Stimulated activated naive B cell treated with anti-CD40 and anti-IgM and Interleukin-4, amounts not matched to agents 10 μg/mL and 1 μg/mL and 100 μg/mL, for 72 hours (primary cell): ENCODE measurements at regions not wholly inside any gene's neighbourhood (a gene's known extent, or its start where the extent isn't known, plus 50 kb on each side); places are given as distances from the start of the nearest gene placed in this dataset.

ENCODE experiments used
- ATAC-seq, 2 donors: fragments of 150-1000 bp; cut with Tn5 transposase; replicated peaks; 2 replicates each; pipeline ENCODE4 v1.10.0; 2021; ENCODE audit warnings: moderate library complexity in 1 of 2
- DNase-seq: peaks from one replicate; pipeline ENCODE4 v3.0.0; 2021
- H3K27ac Mint-ChIP-seq: one replicate; pipeline ENCODE4 v1.8.0; 2022; ENCODE audit warnings: mild to moderate bottlenecking, mixed read lengths
- H3K27me3 Mint-ChIP-seq, 2 donors: one replicate each; pipeline ENCODE4 v1.8.0; 2022; ENCODE audit warnings: mixed read lengths in 2 of 2
- H3K36me3 Mint-ChIP-seq, 2 donors: one replicate each; pipeline ENCODE4 v1.8.0; 2022; ENCODE audit warnings: mixed read lengths in 2 of 2, mild to moderate bottlenecking in 1 of 2
- H3K4me1 Mint-ChIP-seq, 2 donors: one replicate each; pipeline ENCODE4 v1.8.0; 2022; ENCODE audit warnings: mixed read lengths in 2 of 2, mild to moderate bottlenecking in 1 of 2
- H3K4me3 Mint-ChIP-seq, 2 donors: one replicate each; pipeline ENCODE4 v1.8.0; 2022; ENCODE audit warnings: mild to moderate bottlenecking in 2 of 2, mixed read lengths in 2 of 2, moderate library complexity in 1 of 2
- H3K9me3 Mint-ChIP-seq, 2 donors: one replicate each; pipeline ENCODE4 v1.8.0; 2022; ENCODE audit warnings: mixed read lengths in 2 of 2, mild to moderate bottlenecking in 1 of 2

DNA sequence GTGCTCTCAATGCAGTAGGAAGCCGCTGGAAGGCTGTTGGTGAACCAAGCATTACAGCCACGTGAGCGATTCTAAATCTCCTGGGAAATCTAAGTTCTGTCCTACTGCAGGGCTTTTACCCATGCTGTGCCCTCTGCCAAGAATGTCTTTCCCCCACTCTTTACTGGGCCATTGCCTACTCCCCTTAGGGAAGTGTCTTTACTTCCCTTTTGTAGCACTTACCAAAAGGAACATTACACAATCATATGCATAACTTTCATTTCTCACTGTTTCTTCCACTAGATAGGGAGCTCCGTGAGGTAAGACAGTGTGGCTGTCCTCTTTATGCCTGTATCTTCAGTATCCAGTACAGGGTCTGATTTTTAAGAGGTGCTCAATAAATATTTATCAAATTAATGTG, 241.7 kb upstream of the NR4A3 start:
- H3K36me3 Mint-ChIP-seq: peaks cover 35 to 38% of the 10 kb centered on the region in 2 donors
- peaks cover 45 to 77% of the 10 kb centered on the region in 2 donors for H3K4me1 Mint-ChIP-seq
- DNase-seq (no peak), ATAC-seq (peak; percentile 67 to 71)
- H3K27ac Mint-ChIP-seq: peak overlapping the region; percentile 20
- no peaks in the 10 kb centered on the region for H3K27me3 Mint-ChIP-seq
- H3K9me3 Mint-ChIP-seq: peaks cover 4 to 16% of the 10 kb centered on the region in 2 donors
- no peak overlapping the region for H3K4me3 Mint-ChIP-seq

DNA sequence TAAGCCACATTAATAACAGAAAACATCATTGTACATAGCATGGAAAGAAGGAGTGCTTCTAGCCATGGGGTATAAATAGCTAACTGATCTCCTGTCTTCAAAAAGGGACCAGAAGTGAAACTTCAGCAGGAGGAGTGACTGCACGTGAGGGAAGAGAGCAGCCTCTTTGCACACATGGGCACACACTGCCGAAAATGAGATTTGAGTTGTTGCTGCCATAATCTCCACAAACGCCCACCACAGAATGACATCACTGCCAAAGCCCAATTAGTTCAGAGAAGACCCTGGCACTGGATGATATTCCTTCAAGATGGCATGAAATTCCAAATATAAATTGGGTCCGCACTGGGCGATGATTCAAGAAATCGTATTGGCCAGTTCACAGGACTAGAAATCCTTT, 238.9 kb upstream of the NR4A3 start:
- H3K4me1 Mint-ChIP-seq: peaks cover 38 to 59% of the 10 kb centered on the region in 2 donors
- peak; percentile 73 to 79 for ATAC-seq
- H3K4me3 Mint-ChIP-seq: peak overlapping the region in 1 of 2 donors; percentile 47
- H3K27ac Mint-ChIP-seq: no peak overlapping the region
- DNase-seq: no peak
- H3K36me3 Mint-ChIP-seq: peaks cover 28 to 39% of the 10 kb centered on the region in 2 donors
- peaks cover 4 to 16% of the 10 kb centered on the region in 2 donors for H3K9me3 Mint-ChIP-seq
- no peaks in the 10 kb centered on the region for H3K27me3 Mint-ChIP-seq

DNA sequence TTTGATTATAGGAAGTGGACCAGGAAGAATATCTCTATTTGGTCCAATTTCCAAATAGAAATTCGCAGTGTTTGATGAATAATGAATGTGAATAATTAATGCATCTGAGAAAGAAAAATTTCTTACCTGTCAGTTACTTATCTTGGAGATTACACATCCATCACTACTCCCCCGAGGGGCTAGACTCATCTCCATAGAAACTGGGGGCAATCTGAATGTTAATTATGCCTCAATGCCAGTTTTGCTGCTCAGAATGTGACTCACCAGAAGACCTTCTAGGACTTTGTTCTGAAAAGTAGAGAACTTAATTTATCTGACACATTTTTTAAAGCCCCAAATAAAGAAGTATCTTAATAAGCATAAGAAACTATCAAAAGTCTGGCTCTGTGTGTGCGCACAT, 233.4 kb upstream of the NR4A3 start:
- Mint-ChIP-seq H3K4me3 (no peak overlapping the region), H3K27ac (peak overlapping the region; percentile 9), H3K4me1 (peaks cover 33 to 39% of the 10 kb centered on the region in 2 donors), H3K36me3 (peaks cover 20 to 26% of the 10 kb centered on the region in 2 donors), H3K9me3 (peaks cover 7 to 13% of the 10 kb centered on the region in 2 donors), H3K27me3 (no peaks in the 10 kb centered on the region)
- ATAC-seq (no peak), DNase-seq (no peak)

DNA sequence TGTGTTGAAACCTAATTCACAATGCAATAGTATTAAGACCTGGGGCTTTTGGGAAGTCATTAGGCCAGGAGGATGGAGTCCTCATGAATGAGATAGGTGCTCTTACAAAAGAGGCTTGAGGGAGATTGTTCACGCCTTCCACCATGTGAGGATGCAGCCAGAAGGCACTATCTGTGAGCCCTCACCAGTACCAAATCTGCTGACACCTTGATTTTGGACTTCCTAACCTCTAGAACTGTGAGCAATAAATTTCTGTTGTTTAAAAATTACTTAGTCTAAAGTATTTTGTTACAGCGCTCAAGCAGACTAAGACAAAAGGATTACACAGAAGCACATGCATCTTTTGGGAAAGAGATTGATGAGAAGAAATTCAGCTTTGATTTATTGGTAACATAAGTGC, 232.9 kb upstream of the NR4A3 start:
- ATAC-seq (no peak), DNase-seq (no peak)
- peaks cover 15 to 22% of the 10 kb centered on the region in 2 donors for H3K36me3 Mint-ChIP-seq
- peak overlapping the region; percentile 9 for H3K27ac Mint-ChIP-seq
- H3K9me3 Mint-ChIP-seq: peaks cover 5 to 13% of the 10 kb centered on the region in 2 donors
- H3K27me3 Mint-ChIP-seq: no peaks in the 10 kb centered on the region
- no peak overlapping the region for H3K4me3 Mint-ChIP-seq
- H3K4me1 Mint-ChIP-seq: peaks cover 33 to 39% of the 10 kb centered on the region in 2 donors

DNA sequence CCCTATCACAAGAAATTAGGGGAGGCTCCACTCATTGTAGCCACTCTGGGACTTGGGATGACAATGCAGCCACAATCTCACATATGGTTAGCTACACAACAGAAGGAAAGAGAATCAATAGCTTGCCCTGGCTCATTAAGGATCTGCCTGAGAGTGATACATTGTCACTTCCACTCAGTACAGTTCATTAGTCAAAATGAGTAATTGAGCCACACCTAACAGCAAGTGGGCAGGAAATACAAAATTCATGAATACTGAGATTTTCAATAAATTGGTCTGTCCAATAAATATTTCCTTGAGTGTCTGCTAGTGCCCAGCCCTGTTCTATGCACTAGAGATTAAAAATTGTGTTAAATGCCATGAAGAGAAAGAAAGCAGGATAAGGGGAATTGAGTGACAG, 231.3 kb upstream of the NR4A3 start:
- DNase-seq: no peak
- H3K4me3 Mint-ChIP-seq: peak overlapping the region; percentile 15 to 59
- H3K27me3 Mint-ChIP-seq: no peaks in the 10 kb centered on the region
- peaks cover 40 to 55% of the 10 kb centered on the region in 2 donors for H3K4me1 Mint-ChIP-seq
- ATAC-seq: no peak
- peak overlapping the region; percentile 83 for H3K27ac Mint-ChIP-seq
- H3K36me3 Mint-ChIP-seq: peaks cover 14 to 24% of the 10 kb centered on the region in 2 donors
- peaks cover 8 to 13% of the 10 kb centered on the region in 2 donors for H3K9me3 Mint-ChIP-seq

DNA sequence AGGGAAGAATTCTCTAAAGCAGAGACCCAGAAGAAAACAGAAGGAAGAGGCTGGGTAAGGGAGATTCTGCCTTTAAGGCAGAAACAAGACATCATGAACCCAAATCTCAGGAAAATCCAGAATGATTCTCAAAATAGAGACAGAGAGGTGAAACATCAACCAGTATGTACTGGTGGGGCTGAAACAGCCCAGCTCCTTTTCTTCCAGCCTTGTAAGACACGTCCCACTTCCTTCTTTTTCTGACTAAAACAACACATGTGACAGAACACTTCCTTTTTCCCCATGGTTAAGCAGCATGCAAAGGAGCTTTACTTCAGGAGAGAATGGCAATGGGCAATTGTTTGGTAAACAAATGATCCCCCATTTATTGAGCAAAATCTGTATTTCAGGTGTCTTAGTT, 230.8 kb upstream of the NR4A3 start:
- Mint-ChIP-seq H3K27me3 (no peaks in the 10 kb centered on the region), H3K27ac (peak overlapping the region; percentile 83)

DNA sequence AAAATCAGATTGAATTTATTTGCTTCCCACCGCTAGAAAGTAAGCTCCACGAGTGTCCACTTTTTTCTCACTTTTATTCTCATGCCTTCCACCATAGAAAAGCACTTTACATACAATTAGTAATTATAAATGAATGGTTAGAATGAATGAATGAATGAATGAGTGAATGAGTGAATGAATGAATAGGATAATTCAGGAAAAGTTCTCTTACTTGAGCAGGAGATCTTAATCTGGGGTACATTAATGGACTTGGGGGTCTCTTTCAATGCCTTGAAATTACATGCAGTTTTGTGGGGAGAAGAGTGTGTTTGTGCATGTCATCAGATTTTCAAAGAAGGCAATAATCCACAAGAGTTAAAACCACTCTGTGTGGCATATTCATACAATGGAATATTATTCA, 229.9 kb upstream of the NR4A3 start:
- Mint-ChIP-seq H3K27me3 (no peaks in the 10 kb centered on the region), H3K27ac (peak overlapping the region; percentile 59), H3K36me3 (peaks cover 16 to 21% of the 10 kb centered on the region in 2 donors), H3K4me1 (peaks cover 43 to 59% of the 10 kb centered on the region in 2 donors), H3K9me3 (peaks cover 8 to 13% of the 10 kb centered on the region in 2 donors), H3K4me3 (no peak overlapping the region)
- no peak for DNase-seq
- ATAC-seq: no peak

More for the DNA sequence above, 230.8 kb upstream of the NR4A3 start:
- Mint-ChIP-seq H3K4me3 (peak overlapping the region; percentile 15 to 59), H3K4me1 (peaks cover 44 to 59% of the 10 kb centered on the region in 2 donors), H3K9me3 (peaks cover 8 to 13% of the 10 kb centered on the region in 2 donors), H3K36me3 (peaks cover 16 to 28% of the 10 kb centered on the region in 2 donors)
- ATAC-seq (peak; percentile 32 to 38), DNase-seq (no peak)

DNA sequence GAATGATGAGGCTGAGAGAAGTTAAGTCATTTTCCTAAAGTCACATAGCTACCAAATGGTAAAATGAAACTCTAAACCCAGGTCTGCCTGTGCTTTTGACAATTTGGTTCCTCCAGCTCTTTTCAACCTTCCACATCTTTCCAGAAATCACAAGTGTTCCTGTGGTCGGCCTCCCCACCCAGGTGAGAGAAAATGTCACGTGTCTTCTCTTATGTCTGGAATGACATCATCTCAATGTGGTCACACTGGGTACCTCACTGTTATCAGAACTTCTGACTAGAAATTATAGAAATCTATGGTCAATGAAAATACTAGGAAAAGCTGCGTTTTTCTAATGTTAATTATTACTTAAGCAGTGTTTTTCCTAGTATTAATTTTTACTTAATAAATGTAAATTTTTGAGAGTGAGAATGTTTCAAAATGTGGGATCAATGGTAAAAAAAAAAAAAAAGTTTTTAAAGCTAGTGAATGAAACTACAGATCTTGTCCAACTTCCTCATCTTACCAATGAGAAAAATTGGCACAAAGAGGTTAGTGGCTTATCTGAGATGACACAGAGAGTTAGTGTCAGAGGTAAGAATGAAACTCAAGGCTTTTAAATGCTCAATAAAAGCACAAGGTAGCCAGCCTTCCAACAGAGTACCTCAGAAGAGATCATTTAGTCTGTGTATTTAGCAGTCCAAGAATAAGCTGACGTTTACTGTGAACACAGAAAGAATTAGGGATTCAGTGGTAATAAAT, 228.7 kb upstream of the NR4A3 start:
- peaks cover 48 to 70% of the 10 kb centered on the region in 2 donors for H3K4me1 Mint-ChIP-seq
- no peak overlapping the region for H3K4me3 Mint-ChIP-seq
- ATAC-seq: peak; percentile 63 to 70
- peaks cover 18 to 26% of the 10 kb centered on the region in 2 donors for H3K36me3 Mint-ChIP-seq
- DNase-seq: no peak
- H3K27me3 Mint-ChIP-seq: no peaks in the 10 kb centered on the region
- H3K9me3 Mint-ChIP-seq: peaks cover 8 to 13% of the 10 kb centered on the region in 2 donors
- peak overlapping the region; percentile 94 for H3K27ac Mint-ChIP-seq

DNA sequence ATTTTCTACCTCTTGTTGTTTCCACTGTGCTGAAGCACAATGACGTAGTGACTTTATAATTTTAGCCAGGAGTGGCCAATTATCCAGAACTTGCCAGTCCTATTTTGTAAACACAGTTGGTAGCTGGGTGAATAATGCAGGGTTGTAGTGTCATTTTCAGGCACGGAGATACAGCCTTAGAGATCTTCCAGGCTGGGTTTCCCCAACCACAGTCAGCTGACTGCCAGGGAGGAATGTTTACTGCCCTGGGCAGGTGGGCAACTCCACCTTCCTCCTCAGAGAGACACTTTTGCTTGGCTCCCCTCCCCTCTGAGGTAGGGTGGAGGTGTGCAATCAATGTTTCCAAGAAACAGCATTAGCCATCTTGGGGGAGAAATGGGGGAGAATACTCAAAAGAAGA, 228.1 kb upstream of the NR4A3 start:
- DNase-seq (peak; percentile 60), ATAC-seq (peak; percentile 53 to 62)
- H3K36me3 Mint-ChIP-seq: peaks cover 19 to 26% of the 10 kb centered on the region in 2 donors
- peaks cover 48 to 75% of the 10 kb centered on the region in 2 donors for H3K4me1 Mint-ChIP-seq
- peak overlapping the region; percentile 94 for H3K27ac Mint-ChIP-seq
- H3K9me3 Mint-ChIP-seq: peaks cover 8 to 13% of the 10 kb centered on the region in 2 donors
- H3K27me3 Mint-ChIP-seq: no peaks in the 10 kb centered on the region
- no peak overlapping the region for H3K4me3 Mint-ChIP-seq

DNA sequence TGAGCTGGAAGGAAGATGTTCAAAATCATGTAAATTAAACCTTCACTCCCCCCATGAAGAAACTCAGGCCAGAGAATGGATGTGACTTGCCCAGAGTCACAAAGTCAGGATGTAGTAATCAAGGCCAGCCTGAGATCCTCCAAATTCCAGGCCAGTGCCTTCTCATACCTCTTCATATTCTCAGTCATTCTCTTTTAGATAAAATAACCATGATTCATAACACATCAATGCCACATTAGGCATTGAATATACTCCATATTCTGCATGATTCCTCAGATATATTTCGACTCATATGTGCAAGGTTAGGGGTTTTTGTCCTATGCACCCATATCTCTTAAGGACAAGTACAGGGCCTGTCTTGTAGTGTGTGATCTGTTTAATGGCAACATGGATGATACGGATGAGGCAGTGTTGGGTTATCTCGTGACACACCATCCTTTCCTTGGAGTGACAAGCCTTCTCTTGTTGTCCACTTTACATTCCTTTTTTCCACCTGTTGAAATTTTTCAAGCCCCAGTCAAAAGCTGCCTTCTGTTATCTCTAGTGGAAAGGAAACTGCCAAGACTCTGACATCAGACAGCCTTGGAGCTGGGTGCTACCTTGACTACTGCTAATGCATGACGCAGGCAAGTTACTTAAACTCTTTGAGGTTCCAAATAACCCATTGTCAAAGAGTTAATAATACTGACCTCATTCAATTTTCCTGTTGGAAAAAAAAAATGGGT, 227.5 kb upstream of the NR4A3 start:
- no peaks in the 10 kb centered on the region for H3K27me3 Mint-ChIP-seq
- H3K9me3 Mint-ChIP-seq: peaks cover 8 to 13% of the 10 kb centered on the region in 2 donors
- no peak for DNase-seq
- peak; percentile 1 to 2 for ATAC-seq
- H3K4me3 Mint-ChIP-seq: no peak overlapping the region
- H3K27ac Mint-ChIP-seq: peak overlapping the region; percentile 94
- peaks cover 19 to 26% of the 10 kb centered on the region in 2 donors for H3K36me3 Mint-ChIP-seq
- H3K4me1 Mint-ChIP-seq: peaks cover 48 to 75% of the 10 kb centered on the region in 2 donors

DNA sequence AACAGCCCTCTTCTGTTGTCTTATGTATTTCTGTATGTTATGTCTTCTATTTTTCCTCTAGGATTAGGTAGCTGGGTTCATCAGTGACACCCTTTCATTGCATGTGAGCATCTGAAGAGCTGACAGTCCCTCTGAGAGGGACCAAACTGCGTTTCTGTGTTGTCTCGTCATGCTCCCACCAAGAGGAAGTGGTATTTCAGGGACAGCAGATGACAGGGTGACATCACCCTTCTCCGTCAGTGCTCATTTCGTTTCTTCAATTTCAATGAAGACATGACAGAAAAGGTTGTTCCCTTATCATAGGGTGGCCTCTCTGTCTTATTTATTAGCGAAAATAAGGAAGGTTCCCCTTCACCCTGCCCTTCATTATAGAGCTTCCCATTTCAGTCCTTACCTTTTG, 225.9 kb upstream of the NR4A3 start:
- ATAC-seq (peak; percentile 75 to 80), DNase-seq (peak; percentile 73)
- peak overlapping the region in 1 of 2 donors; percentile 11 for H3K4me3 Mint-ChIP-seq

DNA sequence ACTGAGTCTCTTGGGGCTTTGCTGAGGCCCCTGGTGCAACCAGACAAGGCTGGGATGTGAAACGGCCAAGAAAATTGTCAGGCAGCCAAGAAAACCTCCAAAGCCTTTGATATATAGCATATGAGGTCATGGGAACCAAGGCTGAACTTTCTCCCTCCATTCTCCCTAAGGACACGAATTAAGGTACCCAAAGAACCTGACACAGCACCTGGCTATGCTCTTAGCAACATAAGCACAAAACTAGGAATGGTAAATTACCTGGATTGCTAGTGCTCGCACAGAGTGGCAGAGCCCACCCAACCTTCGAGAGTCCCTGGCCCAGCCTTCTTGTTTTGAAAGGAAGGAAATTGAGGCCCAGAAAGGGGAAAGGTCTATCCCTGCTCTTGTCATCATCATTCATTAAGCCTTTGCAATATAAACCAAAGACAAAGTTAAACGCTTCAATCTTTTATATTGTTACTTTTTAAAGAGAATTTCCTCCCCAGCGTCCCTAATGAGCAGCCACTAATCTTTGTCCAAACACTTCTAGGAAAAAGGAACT, 220.0 kb upstream of the NR4A3 start:
- Mint-ChIP-seq H3K4me1 (peaks cover 35 to 77% of the 10 kb centered on the region in 2 donors), H3K4me3 (no peak overlapping the region), H3K9me3 (peaks cover 8 to 12% of the 10 kb centered on the region in 2 donors), H3K36me3 (peaks cover 21 to 27% of the 10 kb centered on the region in 2 donors), H3K27ac (peak overlapping the region; percentile 98), H3K27me3 (no peaks in the 10 kb centered on the region)
- no peak for DNase-seq
- ATAC-seq: no peak

More for the DNA sequence above, 225.9 kb upstream of the NR4A3 start:
- peaks cover 41 to 69% of the 10 kb centered on the region in 2 donors for H3K4me1 Mint-ChIP-seq
- H3K9me3 Mint-ChIP-seq: peaks cover 3 to 8% of the 10 kb centered on the region in 2 donors
- H3K27ac Mint-ChIP-seq: peak overlapping the region; percentile 94
- peaks cover 15 to 17% of the 10 kb centered on the region in 2 donors for H3K36me3 Mint-ChIP-seq
- H3K27me3 Mint-ChIP-seq: no peaks in the 10 kb centered on the region

DNA sequence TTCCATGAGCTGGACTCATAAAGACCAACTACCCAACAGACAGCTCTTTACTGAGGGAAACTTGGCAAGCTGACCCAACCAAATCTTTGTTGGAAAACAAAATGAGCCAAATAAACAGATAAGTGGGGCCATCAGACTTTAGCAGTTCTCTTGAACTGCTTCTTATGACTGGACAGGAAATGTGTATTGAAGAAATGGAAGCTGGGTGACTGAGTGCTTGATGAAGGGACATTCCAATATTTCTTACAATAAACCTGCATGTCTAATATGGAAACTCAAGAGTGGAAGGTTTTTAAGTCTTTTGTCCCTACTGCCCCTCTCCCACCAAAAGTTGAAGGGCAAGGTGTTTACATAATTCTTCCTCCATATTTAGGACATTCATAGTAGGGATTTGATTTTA, 218.8 kb upstream of the NR4A3 start:
- peak overlapping the region; percentile 98 for H3K27ac Mint-ChIP-seq
- DNase-seq (no peak), ATAC-seq (peak; percentile 83 to 90)
- H3K36me3 Mint-ChIP-seq: peaks cover 18 to 23% of the 10 kb centered on the region in 2 donors
- peaks cover 37 to 77% of the 10 kb centered on the region in 2 donors for H3K4me1 Mint-ChIP-seq
- H3K27me3 Mint-ChIP-seq: no peaks in the 10 kb centered on the region
- H3K9me3 Mint-ChIP-seq: peaks cover 8 to 12% of the 10 kb centered on the region in 2 donors
- peak overlapping the region; percentile 42 to 52 for H3K4me3 Mint-ChIP-seq
